ENCODE measurements at regions not wholly inside any gene's neighbourhood (a gene's known extent, or its start where the extent isn't known, plus 50 kb on each side); places are given as distances from the start of the nearest gene placed in this dataset.

- Histone ChIP-seq H3K9me2 (replicated peaks; ENCODE audit: low read depth, low read length) (no peaks in the 10 kb centered on the region), H3K36me3 (ENCODE audit: insufficient read depth, low read length) (no peaks in the 10 kb centered on the region), H3F3A (ENCODE audit: low read depth) (no peaks in the 10 kb centered on the region), H2AFZ (ENCODE audit: low read length) (no peak overlapping the region), H3K4me2 (ENCODE audit: low read depth, low read length, poor library complexity, severe bottlenecking) (no peak overlapping the region), H3K79me2 (ENCODE audit: insufficient read depth, low read length) (no peaks in the 10 kb centered on the region), H3K27me3 (ENCODE audit: insufficient read depth, low read length, poor library complexity, severe bottlenecking) (no peaks in the 10 kb centered on the region), H4K20me1 (ENCODE audit: insufficient read depth, low read length, poor library complexity, severe bottlenecking) (no peaks in the 10 kb centered on the region), H3K4me1 (ENCODE audit: insufficient read depth, low read length, poor library complexity, severe bottlenecking) (no peaks in the 10 kb centered on the region), H3K9me3 (ENCODE audit: insufficient read depth, low read depth, low read length) (no peaks in the 10 kb centered on the region), H3K9ac (ENCODE audit: low read depth, low read length, poor library complexity, severe bottlenecking) (no peak overlapping the region), H3K4me3 (ENCODE audit: low read length, poor library complexity, severe bottlenecking) (no peak overlapping the region)
- TF ChIP-seq CTCF (conservative IDR thresholded peaks at IDR 0.05; ENCODE audit: low read length), result no peak
- no peak for TF ChIP-seq EZH2phosphoT487 (IDR thresholded peaks at IDR 0.05; ENCODE audit: borderline replicate concordance)
These were observed 733.4 kb upstream of the SOX9 start for GRCh38 chr17:71387456-71387855.

GRCh38 chr17:71392715-71393567, 727.9 kb upstream of the SOX9 start:
- no peaks in the 10 kb centered on the region for H3K27me3 ChIP-seq (ENCODE audit: insufficient read depth, low read length, poor library complexity, severe bottlenecking)
- no peak overlapping the region for H2AFZ ChIP-seq (ENCODE audit: low read length)
- H3F3A ChIP-seq (ENCODE audit: low read depth), result no peaks in the 10 kb centered on the region
- no peaks in the 10 kb centered on the region for H3K79me2 ChIP-seq (ENCODE audit: insufficient read depth, low read length)
- H3K4me1 ChIP-seq (ENCODE audit: insufficient read depth, low read length, poor library complexity, severe bottlenecking), result no peaks in the 10 kb centered on the region
- H3K36me3 ChIP-seq (ENCODE audit: insufficient read depth, low read length), result no peaks in the 10 kb centered on the region
- H3K9me3 ChIP-seq (ENCODE audit: insufficient read depth, low read depth, low read length), result no peaks in the 10 kb centered on the region
- no peak overlapping the region for H3K4me2 ChIP-seq (ENCODE audit: low read depth, low read length, poor library complexity, severe bottlenecking)
- H3K4me3 ChIP-seq (ENCODE audit: low read length, poor library complexity, severe bottlenecking), result no peak overlapping the region
- H3K9me2 ChIP-seq (replicated peaks; ENCODE audit: low read depth, low read length), result no peaks in the 10 kb centered on the region
- TF ChIP-seq CTCF (conservative IDR thresholded peaks at IDR 0.05; ENCODE audit: low read length) (no peak), EZH2phosphoT487 (IDR thresholded peaks at IDR 0.05; ENCODE audit: borderline replicate concordance) (no peak)
- H4K20me1 ChIP-seq (ENCODE audit: insufficient read depth, low read length, poor library complexity, severe bottlenecking), result no peaks in the 10 kb centered on the region
- no peak overlapping the region for H3K9ac ChIP-seq (ENCODE audit: low read depth, low read length, poor library complexity, severe bottlenecking)

GRCh38 chr17:71395901-71396300, 724.9 kb upstream of the SOX9 start:
- no peaks in the 10 kb centered on the region for H3K4me1 ChIP-seq (ENCODE audit: insufficient read depth, low read length, poor library complexity, severe bottlenecking)
- TF ChIP-seq EZH2phosphoT487 (IDR thresholded peaks at IDR 0.05; ENCODE audit: borderline replicate concordance) (no peak), CTCF (conservative IDR thresholded peaks at IDR 0.05; ENCODE audit: low read length) (no peak)
- H3K9me2 ChIP-seq (replicated peaks; ENCODE audit: low read depth, low read length), result no peaks in the 10 kb centered on the region
- H2AFZ ChIP-seq (ENCODE audit: low read length), result no peak overlapping the region
- H4K20me1 ChIP-seq (ENCODE audit: insufficient read depth, low read length, poor library complexity, severe bottlenecking), result no peaks in the 10 kb centered on the region
- no peaks in the 10 kb centered on the region for H3K36me3 ChIP-seq (ENCODE audit: insufficient read depth, low read length)
- H3K4me3 ChIP-seq (ENCODE audit: low read length, poor library complexity, severe bottlenecking), result no peak overlapping the region
- H3K9ac ChIP-seq (ENCODE audit: low read depth, low read length, poor library complexity, severe bottlenecking), result no peak overlapping the region
- no peaks in the 10 kb centered on the region for H3K27me3 ChIP-seq (ENCODE audit: insufficient read depth, low read length, poor library complexity, severe bottlenecking)
- H3K9me3 ChIP-seq (ENCODE audit: insufficient read depth, low read depth, low read length), result no peaks in the 10 kb centered on the region
- no peak overlapping the region for H3K4me2 ChIP-seq (ENCODE audit: low read depth, low read length, poor library complexity, severe bottlenecking)
- no peaks in the 10 kb centered on the region for H3F3A ChIP-seq (ENCODE audit: low read depth)
- H3K79me2 ChIP-seq (ENCODE audit: insufficient read depth, low read length), result no peaks in the 10 kb centered on the region

Data from Loucy (cell line).